ENCODE measurements at regions not wholly inside any gene's neighbourhood (a gene's known extent, or its start where the extent isn't known, plus 50 kb on each side); places are given as distances from the start of the nearest gene placed in this dataset.
"Not testable (repeated sequence)": the region's sequence is repeated elsewhere in the genome, so short reads cannot be mapped to it uniquely, and the experiment has no call there.

DNA sequence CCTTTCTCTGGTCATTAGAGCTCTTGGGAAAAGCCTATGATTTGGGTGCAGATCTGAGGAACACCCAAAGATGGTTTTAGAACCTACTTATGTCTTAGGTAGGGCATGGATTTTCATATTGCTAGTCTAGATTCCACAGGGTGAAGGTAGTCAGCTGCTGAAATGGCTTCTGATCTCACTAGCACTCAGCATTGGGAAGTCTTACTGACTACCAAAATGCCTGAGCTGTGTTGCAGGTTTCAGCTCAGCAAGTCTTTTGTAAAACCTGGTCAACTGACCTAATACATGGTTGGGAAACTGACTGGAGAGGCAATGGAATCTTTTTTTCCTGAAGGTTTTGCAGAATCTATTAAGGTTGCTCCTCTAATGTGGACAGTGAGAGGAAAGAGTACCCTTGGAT is 136.4 kb downstream of the CCNG2 start:
- no peaks in the 10 kb centered on the region for H3K36me3 ChIP-seq (ENCODE audit: control insufficient read depth, insufficient read depth, low read length)
- no peaks in the 10 kb centered on the region for H3K9me3 ChIP-seq (ENCODE audit: control insufficient read depth, insufficient read depth, low read depth, low read length)
- BruUV-seq (replicated peaks) = no TSS peak
- DNase-seq (ENCODE audit: low read depth, low spot score) (no peak), ATAC-seq (no peak)
- in situ Hi-C loops (cut with HindIII; ENCODE audit: low pct_unique_long_range_greater_than_20kb, low sequenced_read_pairs) (no loop called here), intact Hi-C loops (cut with micrococcal nuclease; ENCODE audit: unreplicated experiment) (no loop called here)
- H3K4me3 ChIP-seq (ENCODE audit: low read depth in 2 of 2, low read length in 2 of 2) = no peak overlapping the region
- ChIA-PET CTCF (interaction anchor here (0.7 kb wide), 1 partner anchor 157 kb away, joined by 8 read pairs; no protein-coding TSS in a partner anchor), POLR2A (no interaction called here)
- TF ChIP-seq TCF7L2 (IDR thresholded peaks at IDR 0.05; ENCODE audit: low read depth, low read length) (no peak), SIN3A (IDR thresholded peaks at IDR 0.05; ENCODE audit: borderline replicate concordance, insufficient read depth, low read depth, low read length) (no peak), POLR2AphosphoS5 (IDR thresholded peaks at IDR 0.05; ENCODE audit: low read depth, low read length) (no peak)
- TF ChIP-seq, protein P1, sequence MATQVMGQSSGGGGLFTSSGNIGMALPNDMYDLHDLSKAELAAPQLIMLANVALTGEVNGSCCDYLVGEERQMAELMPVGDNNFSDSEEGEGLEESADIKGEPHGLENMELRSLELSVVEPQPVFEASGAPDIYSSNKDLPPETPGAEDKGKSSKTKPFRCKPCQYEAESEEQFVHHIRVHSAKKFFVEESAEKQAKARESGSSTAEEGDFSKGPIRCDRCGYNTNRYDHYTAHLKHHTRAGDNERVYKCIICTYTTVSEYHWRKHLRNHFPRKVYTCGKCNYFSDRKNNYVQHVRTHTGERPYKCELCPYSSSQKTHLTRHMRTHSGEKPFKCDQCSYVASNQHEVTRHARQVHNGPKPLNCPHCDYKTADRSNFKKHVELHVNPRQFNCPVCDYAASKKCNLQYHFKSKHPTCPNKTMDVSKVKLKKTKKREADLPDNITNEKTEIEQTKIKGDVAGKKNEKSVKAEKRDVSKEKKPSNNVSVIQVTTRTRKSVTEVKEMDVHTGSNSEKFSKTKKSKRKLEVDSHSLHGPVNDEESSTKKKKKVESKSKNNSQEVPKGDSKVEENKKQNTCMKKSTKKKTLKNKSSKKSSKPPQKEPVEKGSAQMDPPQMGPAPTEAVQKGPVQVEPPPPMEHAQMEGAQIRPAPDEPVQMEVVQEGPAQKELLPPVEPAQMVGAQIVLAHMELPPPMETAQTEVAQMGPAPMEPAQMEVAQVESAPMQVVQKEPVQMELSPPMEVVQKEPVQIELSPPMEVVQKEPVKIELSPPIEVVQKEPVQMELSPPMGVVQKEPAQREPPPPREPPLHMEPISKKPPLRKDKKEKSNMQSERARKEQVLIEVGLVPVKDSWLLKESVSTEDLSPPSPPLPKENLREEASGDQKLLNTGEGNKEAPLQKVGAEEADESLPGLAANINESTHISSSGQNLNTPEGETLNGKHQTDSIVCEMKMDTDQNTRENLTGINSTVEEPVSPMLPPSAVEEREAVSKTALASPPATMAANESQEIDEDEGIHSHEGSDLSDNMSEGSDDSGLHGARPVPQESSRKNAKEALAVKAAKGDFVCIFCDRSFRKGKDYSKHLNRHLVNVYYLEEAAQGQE (IDR thresholded peaks at IDR 0.05; ENCODE audit: insufficient read depth in 1 of 2, low read depth in 2 of 2, low read length in 1 of 2) = no peak
- TF ChIP-seq, protein P2, sequence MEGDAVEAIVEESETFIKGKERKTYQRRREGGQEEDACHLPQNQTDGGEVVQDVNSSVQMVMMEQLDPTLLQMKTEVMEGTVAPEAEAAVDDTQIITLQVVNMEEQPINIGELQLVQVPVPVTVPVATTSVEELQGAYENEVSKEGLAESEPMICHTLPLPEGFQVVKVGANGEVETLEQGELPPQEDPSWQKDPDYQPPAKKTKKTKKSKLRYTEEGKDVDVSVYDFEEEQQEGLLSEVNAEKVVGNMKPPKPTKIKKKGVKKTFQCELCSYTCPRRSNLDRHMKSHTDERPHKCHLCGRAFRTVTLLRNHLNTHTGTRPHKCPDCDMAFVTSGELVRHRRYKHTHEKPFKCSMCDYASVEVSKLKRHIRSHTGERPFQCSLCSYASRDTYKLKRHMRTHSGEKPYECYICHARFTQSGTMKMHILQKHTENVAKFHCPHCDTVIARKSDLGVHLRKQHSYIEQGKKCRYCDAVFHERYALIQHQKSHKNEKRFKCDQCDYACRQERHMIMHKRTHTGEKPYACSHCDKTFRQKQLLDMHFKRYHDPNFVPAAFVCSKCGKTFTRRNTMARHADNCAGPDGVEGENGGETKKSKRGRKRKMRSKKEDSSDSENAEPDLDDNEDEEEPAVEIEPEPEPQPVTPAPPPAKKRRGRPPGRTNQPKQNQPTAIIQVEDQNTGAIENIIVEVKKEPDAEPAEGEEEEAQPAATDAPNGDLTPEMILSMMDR (IDR thresholded peaks at IDR 0.05) = no peak
- H3K27me3 ChIP-seq (ENCODE audit: control insufficient read depth, insufficient read depth, low read length) = no peaks in the 10 kb centered on the region
- no peaks in the 10 kb centered on the region for H3K4me1 ChIP-seq (ENCODE audit: control insufficient read depth, insufficient read depth, low read length)
- no peak overlapping the region for H3K27ac ChIP-seq (ENCODE audit: low read length)

DNA sequence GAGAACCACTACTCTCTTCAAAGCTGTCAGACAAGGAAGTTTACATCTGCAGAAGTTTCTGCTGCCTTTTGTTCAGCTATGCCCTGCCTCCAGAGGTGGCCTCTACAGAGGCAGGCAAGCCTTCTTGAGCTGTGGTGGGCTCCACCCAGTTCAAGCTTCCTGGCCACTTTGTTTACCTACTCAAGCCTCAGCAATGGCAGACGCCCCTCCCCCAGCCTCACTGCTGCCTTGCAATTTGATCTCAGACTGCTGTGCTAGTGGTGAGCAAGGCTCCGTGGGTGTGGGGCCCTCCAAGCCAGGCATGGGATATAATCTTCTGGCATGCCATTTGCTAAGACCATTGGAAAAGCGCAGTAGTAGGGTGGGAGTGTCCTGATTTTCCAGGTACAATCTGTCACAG is 144.0 kb downstream of the CCNG2 start:
- ATAC-seq; H3K9me3 ChIP-seq (ENCODE audit: control insufficient read depth, insufficient read depth, low read depth, low read length); DNase-seq (ENCODE audit: low read depth, low spot score); H3K27ac ChIP-seq (ENCODE audit: low read length); H3K27me3 ChIP-seq (ENCODE audit: control insufficient read depth, insufficient read depth, low read length); CTCF ChIA-PET; in situ Hi-C loops (cut with HindIII; ENCODE audit: low pct_unique_long_range_greater_than_20kb, low sequenced_read_pairs); H3K4me3 ChIP-seq (ENCODE audit: low read depth in 2 of 2, low read length in 2 of 2); H3K4me1 ChIP-seq (ENCODE audit: control insufficient read depth, insufficient read depth, low read length); BruUV-seq (replicated peaks); POLR2A ChIA-PET; H3K36me3 ChIP-seq (ENCODE audit: control insufficient read depth, insufficient read depth, low read length): not testable (repeated sequence)
- intact Hi-C loops (cut with micrococcal nuclease; ENCODE audit: unreplicated experiment) = loop anchor here (10.0 kb wide), 1 partner anchor 56 kb away; no protein-coding TSS in a partner anchor

DNA sequence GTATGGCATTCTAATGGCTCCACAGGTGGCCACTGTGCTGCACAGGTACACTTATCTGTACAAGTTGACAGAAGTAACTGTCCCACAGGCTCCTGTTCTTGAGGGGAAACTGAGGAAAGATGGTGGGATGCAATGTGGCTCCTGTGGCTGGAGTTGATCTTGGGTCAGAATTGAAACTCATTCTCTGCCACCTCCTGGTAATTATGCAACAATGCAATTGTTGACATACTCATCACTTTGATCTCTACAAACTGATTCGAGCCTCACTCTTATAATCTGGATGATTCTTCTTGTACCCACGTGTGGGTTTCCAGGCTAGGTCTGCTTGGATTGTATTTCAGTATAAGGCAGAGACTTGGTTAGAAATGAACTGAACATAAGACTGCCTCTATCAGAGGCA is 148.8 kb downstream of the CCNG2 start:
- intact Hi-C loops (cut with micrococcal nuclease; ENCODE audit: unreplicated experiment) (loop anchor here (10.0 kb wide), 1 partner anchor 61 kb away; no protein-coding TSS in a partner anchor), in situ Hi-C loops (cut with HindIII; ENCODE audit: low pct_unique_long_range_greater_than_20kb, low sequenced_read_pairs) (no loop called here)
- DNase-seq (ENCODE audit: low read depth, low spot score) (no peak), ATAC-seq (no peak)
- TF ChIP-seq, protein P2 (IDR thresholded peaks at IDR 0.05) = no peak
- TF ChIP-seq SIN3A (IDR thresholded peaks at IDR 0.05; ENCODE audit: borderline replicate concordance, insufficient read depth, low read depth, low read length) (no peak), TCF7L2 (IDR thresholded peaks at IDR 0.05; ENCODE audit: low read depth, low read length) (no peak), POLR2AphosphoS5 (IDR thresholded peaks at IDR 0.05; ENCODE audit: low read depth, low read length) (no peak)
- TF ChIP-seq, protein P1 (IDR thresholded peaks at IDR 0.05; ENCODE audit: insufficient read depth in 1 of 2, low read depth in 2 of 2, low read length in 1 of 2) = no peak
- Histone ChIP-seq H3K4me1 (ENCODE audit: control insufficient read depth, insufficient read depth, low read length) (no peaks in the 10 kb centered on the region), H3K4me3 (ENCODE audit: low read depth in 2 of 2, low read length in 2 of 2) (no peak overlapping the region), H3K27me3 (ENCODE audit: control insufficient read depth, insufficient read depth, low read length) (no peaks in the 10 kb centered on the region), H3K27ac (ENCODE audit: low read length) (no peak overlapping the region), H3K36me3 (ENCODE audit: control insufficient read depth, insufficient read depth, low read length) (no peaks in the 10 kb centered on the region), H3K9me3 (ENCODE audit: control insufficient read depth, insufficient read depth, low read depth, low read length) (no peaks in the 10 kb centered on the region)
- ChIA-PET POLR2A (no interaction called here), CTCF (no interaction called here)
- no TSS peak for BruUV-seq (replicated peaks)

Data from Panc1 (cell line).